Adrenal gland (tissue), 5 donors: ENCODE measurements at regions not wholly inside any gene's neighbourhood (a gene's known extent, or its start where the extent isn't known, plus 50 kb on each side); places are given as distances from the start of the nearest gene placed in this dataset.

Experiments used
- POLR2A ChIP-seq, 2 donors: fragments of 450-650 bp; IDR thresholded peaks; one replicate each; pipeline ENCODE4 v1.6.1; 2017; ENCODE audit warnings: antibody characterized with exemption in 2 of 2, mild to moderate bottlenecking in 2 of 2, moderate library complexity in 1 of 2
- TF ChIP-seq, protein P1 (sequence below), 6 experiments: fragments of 450-650 bp in 4 of 6; fragments of 200-600 bp in 2 of 6; sonication (generic) in 1 of 6; IDR thresholded peaks; 1 replicate in 5 of 6; 2 replicates in 1 of 6; pipeline versions ENCODE4 v1.5.1 to v1.8.0; 2016 to 2021; ENCODE audit warnings: antibody characterized with exemption in 6 of 6, mild to moderate bottlenecking in 2 of 6, moderate library complexity in 1 of 6
- donor health status: DM: no; HTN: no; CAD: no.

DNA sequence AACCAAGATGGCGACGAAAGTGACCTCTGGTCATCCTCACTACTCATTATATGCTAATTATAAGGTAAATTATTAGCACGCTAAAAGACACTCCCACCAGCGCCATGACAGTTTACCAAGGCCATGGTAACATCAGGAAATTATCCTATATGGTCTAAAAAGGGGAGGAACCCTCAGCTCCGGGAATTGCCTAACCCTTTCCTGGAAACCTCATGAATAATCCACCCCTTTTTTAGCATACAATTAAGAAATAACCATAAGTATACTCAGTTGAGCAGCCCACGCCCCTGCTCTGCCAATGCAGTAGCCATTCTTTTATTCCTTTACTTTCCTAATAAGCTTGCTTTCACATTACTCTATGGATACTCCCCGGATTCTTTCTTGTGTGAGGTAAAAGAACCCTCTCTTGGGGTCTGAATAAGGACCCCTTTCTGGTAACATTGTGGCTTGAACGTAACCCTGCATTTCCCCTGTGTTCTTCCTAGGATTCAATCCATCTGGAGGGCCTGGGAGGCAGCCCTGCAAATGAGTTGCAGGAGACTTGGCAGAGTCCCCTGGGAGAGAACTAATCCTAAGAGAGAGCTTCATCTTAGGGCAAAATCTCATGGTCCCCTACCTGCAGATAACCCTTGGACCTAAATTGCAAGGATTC lies 225.6 kb upstream of the JARID2 start:
- TF ChIP-seq, protein P1, sequence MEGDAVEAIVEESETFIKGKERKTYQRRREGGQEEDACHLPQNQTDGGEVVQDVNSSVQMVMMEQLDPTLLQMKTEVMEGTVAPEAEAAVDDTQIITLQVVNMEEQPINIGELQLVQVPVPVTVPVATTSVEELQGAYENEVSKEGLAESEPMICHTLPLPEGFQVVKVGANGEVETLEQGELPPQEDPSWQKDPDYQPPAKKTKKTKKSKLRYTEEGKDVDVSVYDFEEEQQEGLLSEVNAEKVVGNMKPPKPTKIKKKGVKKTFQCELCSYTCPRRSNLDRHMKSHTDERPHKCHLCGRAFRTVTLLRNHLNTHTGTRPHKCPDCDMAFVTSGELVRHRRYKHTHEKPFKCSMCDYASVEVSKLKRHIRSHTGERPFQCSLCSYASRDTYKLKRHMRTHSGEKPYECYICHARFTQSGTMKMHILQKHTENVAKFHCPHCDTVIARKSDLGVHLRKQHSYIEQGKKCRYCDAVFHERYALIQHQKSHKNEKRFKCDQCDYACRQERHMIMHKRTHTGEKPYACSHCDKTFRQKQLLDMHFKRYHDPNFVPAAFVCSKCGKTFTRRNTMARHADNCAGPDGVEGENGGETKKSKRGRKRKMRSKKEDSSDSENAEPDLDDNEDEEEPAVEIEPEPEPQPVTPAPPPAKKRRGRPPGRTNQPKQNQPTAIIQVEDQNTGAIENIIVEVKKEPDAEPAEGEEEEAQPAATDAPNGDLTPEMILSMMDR (IDR thresholded peaks at IDR 0.05), result no peak
- no peak for TF ChIP-seq POLR2A (IDR thresholded peaks at IDR 0.05)
